ENCODE measurements at regions not wholly inside any gene's neighbourhood (a gene's known extent, or its start where the extent isn't known, plus 50 kb on each side); places are given as distances from the start of the nearest gene placed in this dataset.

DNA sequence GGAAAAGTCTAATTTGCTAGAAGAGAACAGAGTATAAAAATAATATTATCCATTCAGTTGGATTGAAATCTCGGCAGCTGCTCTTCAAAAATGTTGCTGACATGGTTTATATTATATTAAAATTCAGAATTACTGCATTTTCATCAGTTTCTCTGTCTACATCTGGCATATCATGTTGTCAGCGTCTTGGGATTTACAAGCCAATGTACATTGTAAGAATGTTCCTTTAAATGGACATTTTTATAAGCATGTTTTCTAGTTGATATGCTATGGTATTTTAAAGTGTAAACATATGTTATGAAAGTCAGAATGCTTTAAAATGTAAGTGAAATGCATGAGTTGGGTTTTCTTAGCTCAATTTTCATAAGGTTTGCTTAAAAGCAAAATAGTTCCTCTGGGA lies 528.1 kb upstream of the CDH8 start:
- TF ChIP-seq, protein P1, sequence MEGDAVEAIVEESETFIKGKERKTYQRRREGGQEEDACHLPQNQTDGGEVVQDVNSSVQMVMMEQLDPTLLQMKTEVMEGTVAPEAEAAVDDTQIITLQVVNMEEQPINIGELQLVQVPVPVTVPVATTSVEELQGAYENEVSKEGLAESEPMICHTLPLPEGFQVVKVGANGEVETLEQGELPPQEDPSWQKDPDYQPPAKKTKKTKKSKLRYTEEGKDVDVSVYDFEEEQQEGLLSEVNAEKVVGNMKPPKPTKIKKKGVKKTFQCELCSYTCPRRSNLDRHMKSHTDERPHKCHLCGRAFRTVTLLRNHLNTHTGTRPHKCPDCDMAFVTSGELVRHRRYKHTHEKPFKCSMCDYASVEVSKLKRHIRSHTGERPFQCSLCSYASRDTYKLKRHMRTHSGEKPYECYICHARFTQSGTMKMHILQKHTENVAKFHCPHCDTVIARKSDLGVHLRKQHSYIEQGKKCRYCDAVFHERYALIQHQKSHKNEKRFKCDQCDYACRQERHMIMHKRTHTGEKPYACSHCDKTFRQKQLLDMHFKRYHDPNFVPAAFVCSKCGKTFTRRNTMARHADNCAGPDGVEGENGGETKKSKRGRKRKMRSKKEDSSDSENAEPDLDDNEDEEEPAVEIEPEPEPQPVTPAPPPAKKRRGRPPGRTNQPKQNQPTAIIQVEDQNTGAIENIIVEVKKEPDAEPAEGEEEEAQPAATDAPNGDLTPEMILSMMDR (IDR thresholded peaks at IDR 0.05) = no peak
- no peak for TF ChIP-seq POLR2A (IDR thresholded peaks at IDR 0.05)
